ENCODE measurements at regions not wholly inside any gene's neighbourhood (a gene's known extent, or its start where the extent isn't known, plus 50 kb on each side); places are given as distances from the start of the nearest gene placed in this dataset.
A peak's percentile ranks its signal among the peaks of the same experiment; 100 is the strongest.

- Histone ChIP-seq H2AFZ (ENCODE audit: low read depth, low read length) (no peak overlapping the region), H3K4me1 (ENCODE audit: insufficient read depth, low read length) (no peaks in the 10 kb centered on the region), H3K79me2 (ENCODE audit: insufficient read depth, low read length) (no peaks in the 10 kb centered on the region), H3K27ac (ENCODE audit: low read length) (no peak overlapping the region), H3K27me3 (ENCODE audit: insufficient read depth, low read length, poor library complexity) (no peaks in the 10 kb centered on the region), H3K9me3 (ENCODE audit: insufficient read depth, low read length, severe bottlenecking) (no peaks in the 10 kb centered on the region), H4K20me1 (ENCODE audit: insufficient read depth, low read length) (no peaks in the 10 kb centered on the region), H3K36me3 (ENCODE audit: insufficient read depth, low read length) (no peaks in the 10 kb centered on the region), H3K4me3 (ENCODE audit: low read depth in 1 of 2, low read length in 2 of 2) (no peak overlapping the region), H3K4me2 (ENCODE audit: insufficient read depth, low read length) (no peak overlapping the region), H3K9ac (ENCODE audit: low read depth, low read length) (no peak overlapping the region)
- no peak for TF ChIP-seq EZH2 (IDR thresholded peaks at IDR 0.05; ENCODE audit: borderline replicate concordance, low read depth, low read length, severe bottlenecking)
- TF ChIP-seq CTCF (IDR thresholded peaks at IDR 0.05; ENCODE audit: borderline replicate concordance, extremely low read depth, low read length, poor library complexity, severe bottlenecking), result no peak
- DNase-seq (no peak), ATAC-seq (ENCODE audit: insufficient read depth, low read depth) (no peak)
These were observed 107.8 kb upstream of the MTNR1B start for GRCh38 chr11:92861634-92862033.

GRCh38 chr11:92865352-92865751 is 104.1 kb upstream of the MTNR1B start:
- Histone ChIP-seq H3K9ac (ENCODE audit: low read depth, low read length) (no peak overlapping the region), H3K27ac (ENCODE audit: low read length) (no peak overlapping the region), H2AFZ (ENCODE audit: low read depth, low read length) (peak overlapping the region; percentile 13; the same call in 1 of the 2 replicates), H3K36me3 (ENCODE audit: insufficient read depth, low read length) (no peaks in the 10 kb centered on the region), H4K20me1 (ENCODE audit: insufficient read depth, low read length) (no peaks in the 10 kb centered on the region), H3K4me3 (ENCODE audit: low read depth in 1 of 2, low read length in 2 of 2) (no peak overlapping the region), H3K4me2 (ENCODE audit: insufficient read depth, low read length) (no peak overlapping the region), H3K4me1 (ENCODE audit: insufficient read depth, low read length) (peaks cover 6% of the 10 kb centered on the region), H3K27me3 (ENCODE audit: insufficient read depth, low read length, poor library complexity) (no peaks in the 10 kb centered on the region), H3K79me2 (ENCODE audit: insufficient read depth, low read length) (no peaks in the 10 kb centered on the region), H3K9me3 (ENCODE audit: insufficient read depth, low read length, severe bottlenecking) (no peaks in the 10 kb centered on the region)
- ATAC-seq (ENCODE audit: insufficient read depth, low read depth) (no peak), DNase-seq (no peak)
- TF ChIP-seq CTCF (IDR thresholded peaks at IDR 0.05; ENCODE audit: borderline replicate concordance, extremely low read depth, low read length, poor library complexity, severe bottlenecking) (no peak), EZH2 (IDR thresholded peaks at IDR 0.05; ENCODE audit: borderline replicate concordance, low read depth, low read length, severe bottlenecking) (no peak)

- Histone ChIP-seq H3K27ac (ENCODE audit: low read length) (no peak overlapping the region), H3K36me3 (ENCODE audit: insufficient read depth, low read length) (no peaks in the 10 kb centered on the region)
These were observed 102.7 kb upstream of the MTNR1B start for GRCh38 chr11:92866679-92867282.

More at GRCh38 chr11:92866679-92867282, 102.7 kb upstream of the MTNR1B start:
- TF ChIP-seq CTCF (IDR thresholded peaks at IDR 0.05; ENCODE audit: borderline replicate concordance, extremely low read depth, low read length, poor library complexity, severe bottlenecking), result no peak
- H3K4me1 ChIP-seq (ENCODE audit: insufficient read depth, low read length), result peaks cover 6% of the 10 kb centered on the region
- no peak overlapping the region for H3K4me3 ChIP-seq (ENCODE audit: low read depth in 1 of 2, low read length in 2 of 2)
- H3K27me3 ChIP-seq (ENCODE audit: insufficient read depth, low read length, poor library complexity), result no peaks in the 10 kb centered on the region
- ATAC-seq (ENCODE audit: insufficient read depth, low read depth) (no peak), DNase-seq (no peak)
- H3K9me3 ChIP-seq (ENCODE audit: insufficient read depth, low read length, severe bottlenecking), result no peaks in the 10 kb centered on the region
- no peak overlapping the region for H2AFZ ChIP-seq (ENCODE audit: low read depth, low read length)
- no peak overlapping the region for H3K9ac ChIP-seq (ENCODE audit: low read depth, low read length)
- H3K4me2 ChIP-seq (ENCODE audit: insufficient read depth, low read length), result no peak overlapping the region
- H3K79me2 ChIP-seq (ENCODE audit: insufficient read depth, low read length), result no peaks in the 10 kb centered on the region
- H4K20me1 ChIP-seq (ENCODE audit: insufficient read depth, low read length), result no peaks in the 10 kb centered on the region
